Osteocyte (in vitro differentiated cells): ENCODE measurements at regions not wholly inside any gene's neighbourhood (a gene's known extent, or its start where the extent isn't known, plus 50 kb on each side); places are given as distances from the start of the nearest gene placed in this dataset.
A peak's percentile ranks its signal among the peaks of the same experiment; 100 is the strongest.
"Not testable (repeated sequence)": the region's sequence is repeated elsewhere in the genome, so short reads cannot be mapped to it uniquely, and the experiment has no call there.

Experiments
- DNase-seq: peaks from one replicate; pipeline ENCODE4 v3.0.0; 2021; ENCODE audit warnings: mixed read lengths; ENCODE audit not compliant: unreplicated experiment; ENCODE audit errors: extremely low spot score
- H3K27ac Mint-ChIP-seq: one replicate; pipeline ENCODE4 v1.8.0; 2021; ENCODE audit warnings: mild to moderate bottlenecking, mixed read lengths; ENCODE audit not compliant: unreplicated experiment
- H3K27me3 Mint-ChIP-seq: one replicate; pipeline ENCODE4 v1.8.0; 2021; ENCODE audit warnings: mixed read lengths; ENCODE audit not compliant: unreplicated experiment
- H3K36me3 Mint-ChIP-seq: one replicate; pipeline ENCODE4 v1.8.0; 2021; ENCODE audit warnings: mixed read lengths; ENCODE audit not compliant: unreplicated experiment
- H3K4me1 Mint-ChIP-seq: one replicate; pipeline ENCODE4 v1.8.0; 2021; ENCODE audit warnings: mixed read lengths; ENCODE audit not compliant: unreplicated experiment
- H3K4me3 Mint-ChIP-seq: one replicate; pipeline ENCODE4 v1.8.0; 2021; ENCODE audit warnings: mild to moderate bottlenecking, moderate library complexity, mixed read lengths; ENCODE audit not compliant: unreplicated experiment
- H3K9me3 Mint-ChIP-seq: one replicate; pipeline ENCODE4 v1.8.0; 2021; ENCODE audit warnings: mixed read lengths; ENCODE audit not compliant: unreplicated experiment
- TF ChIP-seq, protein P1 (sequence below): fragments of 200-600 bp; sonication (generic); IDR thresholded peaks from 2 replicates; pipeline ENCODE4 v1.5.0; 2021; ENCODE audit warnings: antibody characterized with exemption, mild to moderate bottlenecking, moderate library complexity

DNA sequence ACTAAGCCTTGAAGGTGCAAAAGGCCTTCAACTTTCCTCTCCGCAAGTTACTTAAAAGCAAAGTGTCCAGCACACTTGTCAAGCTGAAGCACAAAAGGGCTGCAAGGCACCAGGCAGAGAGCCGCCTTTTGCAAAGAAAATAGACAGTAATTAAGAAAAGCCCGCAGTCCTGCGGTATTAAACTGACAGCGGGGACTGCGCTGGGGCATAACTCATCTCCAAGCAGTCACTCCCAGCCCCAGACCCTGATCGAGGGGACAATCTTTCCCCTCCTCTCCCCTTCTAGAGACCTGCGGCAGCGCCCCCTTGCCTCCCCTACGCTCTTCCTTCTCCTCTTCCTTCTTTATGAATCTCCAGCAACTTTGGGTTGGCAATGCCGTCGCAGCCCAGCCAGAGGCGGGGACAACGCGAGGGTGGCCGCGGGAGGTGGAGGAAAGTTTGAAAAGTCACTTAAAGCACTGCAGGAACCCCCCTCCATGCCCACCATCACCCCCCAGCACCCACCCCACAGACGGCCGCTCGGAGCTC, 200.9 kb upstream of the CAND1 start:
- Mint-ChIP-seq H3K27ac (peak overlapping the region; percentile 11), H3K4me3 (peak overlapping the region; percentile 76), H3K9me3 (no peaks in the 10 kb centered on the region), H3K4me1 (peaks cover 20% of the 10 kb centered on the region), H3K36me3 (no peaks in the 10 kb centered on the region), H3K27me3 (peaks cover 6% of the 10 kb centered on the region)
- DNase-seq = no peak
- TF ChIP-seq, protein P1, sequence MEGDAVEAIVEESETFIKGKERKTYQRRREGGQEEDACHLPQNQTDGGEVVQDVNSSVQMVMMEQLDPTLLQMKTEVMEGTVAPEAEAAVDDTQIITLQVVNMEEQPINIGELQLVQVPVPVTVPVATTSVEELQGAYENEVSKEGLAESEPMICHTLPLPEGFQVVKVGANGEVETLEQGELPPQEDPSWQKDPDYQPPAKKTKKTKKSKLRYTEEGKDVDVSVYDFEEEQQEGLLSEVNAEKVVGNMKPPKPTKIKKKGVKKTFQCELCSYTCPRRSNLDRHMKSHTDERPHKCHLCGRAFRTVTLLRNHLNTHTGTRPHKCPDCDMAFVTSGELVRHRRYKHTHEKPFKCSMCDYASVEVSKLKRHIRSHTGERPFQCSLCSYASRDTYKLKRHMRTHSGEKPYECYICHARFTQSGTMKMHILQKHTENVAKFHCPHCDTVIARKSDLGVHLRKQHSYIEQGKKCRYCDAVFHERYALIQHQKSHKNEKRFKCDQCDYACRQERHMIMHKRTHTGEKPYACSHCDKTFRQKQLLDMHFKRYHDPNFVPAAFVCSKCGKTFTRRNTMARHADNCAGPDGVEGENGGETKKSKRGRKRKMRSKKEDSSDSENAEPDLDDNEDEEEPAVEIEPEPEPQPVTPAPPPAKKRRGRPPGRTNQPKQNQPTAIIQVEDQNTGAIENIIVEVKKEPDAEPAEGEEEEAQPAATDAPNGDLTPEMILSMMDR = peak; percentile 35

DNA sequence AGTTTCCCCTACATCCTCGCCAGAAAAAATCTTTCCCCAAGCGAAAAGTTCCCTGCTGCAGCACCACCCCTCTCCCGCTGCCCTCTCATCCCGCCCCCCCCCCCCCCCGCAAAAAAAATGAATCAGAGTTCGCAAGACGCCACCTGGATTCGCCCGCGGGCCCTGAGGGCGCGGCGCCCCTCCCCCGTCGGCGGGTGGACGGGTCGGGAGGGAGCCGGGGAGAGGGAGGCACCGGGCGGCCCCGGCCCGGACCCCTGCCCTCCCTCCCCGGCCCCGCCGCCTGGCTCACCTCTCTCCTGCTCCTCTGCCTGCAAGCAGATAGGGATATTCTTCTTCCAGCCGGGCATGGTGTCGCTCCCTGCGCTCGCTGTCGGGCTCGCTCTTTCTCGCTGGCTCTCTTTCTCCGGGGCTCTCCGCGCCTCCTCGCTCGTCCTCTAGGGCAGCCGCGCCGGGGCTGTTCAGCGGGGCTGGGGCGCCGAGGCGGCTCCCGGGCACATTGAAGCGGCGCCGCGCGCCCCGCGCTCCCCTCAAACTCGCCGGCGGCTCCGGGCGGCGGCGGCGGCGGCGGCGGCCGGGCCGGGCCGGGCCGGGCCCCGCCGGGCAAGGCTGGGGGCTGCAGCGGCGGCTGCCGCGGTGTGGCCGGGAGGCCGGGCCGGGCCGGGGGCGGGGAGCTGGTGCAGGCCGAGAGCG, 200.3 kb upstream of the CAND1 start:
- no peaks in the 10 kb centered on the region for H3K36me3 Mint-ChIP-seq
- peaks cover 20% of the 10 kb centered on the region for H3K4me1 Mint-ChIP-seq
- no peak overlapping the region for H3K27ac Mint-ChIP-seq
- TF ChIP-seq, protein P1 = no peak
- no peaks in the 10 kb centered on the region for H3K9me3 Mint-ChIP-seq
- H3K4me3 Mint-ChIP-seq = peak overlapping the region; percentile 86
- H3K27me3 Mint-ChIP-seq = peaks cover 6% of the 10 kb centered on the region
- no peak for DNase-seq

DNA sequence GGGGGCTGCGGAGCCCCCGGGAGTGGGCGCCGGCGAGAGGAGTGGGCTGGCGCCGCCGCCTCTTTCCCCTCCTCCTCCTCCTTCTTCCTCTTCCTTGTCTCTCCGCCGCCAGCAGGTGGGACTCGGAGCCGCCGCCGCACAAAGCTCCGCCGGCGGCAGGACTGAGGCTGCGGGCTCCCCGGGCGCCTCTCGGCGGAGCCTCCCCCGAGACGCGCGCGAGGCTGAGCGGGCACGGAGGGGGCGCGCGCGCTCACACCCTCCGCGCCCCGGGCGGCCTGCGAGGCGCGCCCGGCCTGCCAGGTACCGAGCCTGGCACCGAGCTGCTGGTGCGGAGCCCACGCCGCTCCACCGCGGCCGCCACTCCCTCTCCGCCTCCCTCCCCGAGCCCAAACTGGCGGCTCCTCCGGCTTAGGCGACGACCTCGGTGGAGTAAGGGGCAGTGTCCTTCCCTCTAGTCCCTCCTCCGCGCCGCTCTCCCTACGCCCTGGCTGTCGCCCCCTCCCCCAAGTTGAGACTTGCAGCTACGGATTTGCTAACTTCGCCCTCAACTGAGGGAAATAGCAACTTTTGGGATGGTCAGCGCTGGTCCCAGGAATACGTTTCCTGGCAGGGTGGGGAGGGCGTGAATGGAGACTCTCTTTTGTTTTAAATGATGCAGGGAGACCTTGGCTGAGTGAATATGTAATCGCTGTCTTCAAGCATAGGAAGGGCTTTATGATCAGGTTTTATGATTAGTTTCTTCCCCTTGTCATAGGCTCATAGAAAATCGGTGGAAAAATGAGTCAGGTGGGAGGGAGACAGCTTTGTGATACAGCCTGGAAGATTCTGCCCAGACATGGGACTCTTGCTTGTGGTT, 199.5 kb upstream of the CAND1 start:
- Mint-ChIP-seq H3K36me3 (no peaks in the 10 kb centered on the region), H3K4me1 (peaks cover 20% of the 10 kb centered on the region), H3K9me3 (no peaks in the 10 kb centered on the region), H3K27me3 (peaks cover 9% of the 10 kb centered on the region), H3K4me3 (peak overlapping the region; percentile 81), H3K27ac (no peak overlapping the region)
- no peak for DNase-seq
- TF ChIP-seq, protein P1 = no peak

DNA sequence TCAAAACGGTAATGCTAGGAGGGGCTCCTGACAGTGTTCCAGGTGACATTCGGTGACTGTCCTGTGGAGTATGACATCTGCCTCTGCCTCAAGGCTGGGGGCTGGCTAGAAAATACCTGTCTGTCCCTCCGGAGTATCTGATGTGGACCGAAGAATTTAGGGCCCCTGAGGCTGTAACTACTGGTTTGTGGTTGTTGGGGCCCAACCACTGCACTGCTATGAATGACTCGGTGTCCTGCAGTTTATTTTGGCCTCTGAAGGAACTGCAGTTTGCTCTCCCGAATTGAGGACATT, 198.9 kb upstream of the CAND1 start:
- no peaks in the 10 kb centered on the region for H3K36me3 Mint-ChIP-seq
- H3K9me3 Mint-ChIP-seq = no peaks in the 10 kb centered on the region
- H3K4me3 Mint-ChIP-seq = peak overlapping the region; percentile 81
- TF ChIP-seq, protein P1 = no peak
- H3K27ac Mint-ChIP-seq = no peak overlapping the region
- H3K27me3 Mint-ChIP-seq = peaks cover 10% of the 10 kb centered on the region
- peaks cover 20% of the 10 kb centered on the region for H3K4me1 Mint-ChIP-seq
- DNase-seq = no peak

DNA sequence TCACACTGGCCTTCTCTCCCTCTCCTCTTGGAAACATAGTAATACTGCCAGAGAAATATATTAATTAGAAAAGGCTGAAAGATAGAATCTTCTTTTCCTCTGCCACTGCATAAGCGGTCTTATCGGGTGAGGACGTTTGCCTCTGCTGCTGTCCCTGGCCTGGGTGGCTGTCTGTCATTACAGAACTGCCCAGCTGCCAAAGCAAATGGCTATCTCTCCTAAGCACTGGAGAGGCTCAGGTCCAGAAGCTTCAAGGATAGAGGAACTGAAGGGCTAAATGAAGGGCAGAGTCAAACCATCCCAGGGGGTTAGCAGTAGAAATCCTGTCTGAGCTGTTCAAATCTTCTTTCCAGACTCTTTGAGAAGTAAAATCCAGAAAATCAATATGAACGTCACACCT, 198.6 kb upstream of the CAND1 start:
- DNase-seq = no peak
- no peaks in the 10 kb centered on the region for H3K36me3 Mint-ChIP-seq
- peaks cover 13% of the 10 kb centered on the region for H3K27me3 Mint-ChIP-seq
- peak overlapping the region; percentile 81 for H3K4me3 Mint-ChIP-seq
- TF ChIP-seq, protein P1 = no peak
- no peak overlapping the region for H3K27ac Mint-ChIP-seq
- H3K9me3 Mint-ChIP-seq = no peaks in the 10 kb centered on the region
- H3K4me1 Mint-ChIP-seq = peaks cover 20% of the 10 kb centered on the region

DNA sequence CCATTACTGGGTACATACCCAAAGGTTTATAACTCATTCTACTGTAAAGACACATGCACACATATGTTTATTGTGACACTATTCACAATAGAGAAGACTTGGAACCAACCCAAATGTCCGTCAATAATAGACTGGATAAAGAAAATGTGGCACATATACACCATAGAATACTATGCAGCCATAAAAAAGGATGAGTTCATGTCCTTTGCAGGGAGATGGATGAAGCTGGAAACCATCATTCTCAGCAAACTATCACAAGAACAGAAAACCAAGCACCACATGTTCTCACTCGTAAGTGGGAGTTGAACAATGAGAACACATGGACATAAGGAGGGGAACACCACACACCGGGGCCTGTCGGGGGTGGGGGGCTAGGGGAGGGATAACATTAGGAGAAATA, 196.9 kb upstream of the CAND1 start:
- H3K9me3 Mint-ChIP-seq, DNase-seq, H3K4me3 Mint-ChIP-seq, H3K36me3 Mint-ChIP-seq, H3K27ac Mint-ChIP-seq: not testable (repeated sequence)
- Mint-ChIP-seq H3K27me3 (peaks cover 21% of the 10 kb centered on the region), H3K4me1 (peaks cover 20% of the 10 kb centered on the region)
